Muscle of leg (tissue), 3 donors: ENCODE measurements at regions not wholly inside any gene's neighbourhood (a gene's known extent, or its start where the extent isn't known, plus 50 kb on each side); places are given as distances from the start of the nearest gene placed in this dataset.
"Not testable (repeated sequence)": the region's sequence is repeated elsewhere in the genome, so short reads cannot be mapped to it uniquely, and the experiment has no call there.

ENCODE experiments used
- DNase-seq: peaks from one replicate; pipeline ENCODE4 v3.0.0; 2013
- H3K27ac ChIP-seq: one replicate; pipeline ENCODE4 v1.5.1; 2013; ENCODE audit warnings: mild to moderate bottlenecking, low read length, control low read depth
- H3K27me3 ChIP-seq: one replicate; pipeline ENCODE4 v1.6.1; 2013; ENCODE audit warnings: low read length; ENCODE audit not compliant: control insufficient read depth, insufficient read depth
- H3K36me3 ChIP-seq: one replicate; pipeline ENCODE4 v1.6.1; 2013; ENCODE audit warnings: low read length; ENCODE audit not compliant: control insufficient read depth, insufficient read depth
- H3K4me1 ChIP-seq: one replicate; pipeline ENCODE4 v1.6.1; 2013; ENCODE audit warnings: low read length; ENCODE audit not compliant: control insufficient read depth, insufficient read depth
- H3K4me3 ChIP-seq: one replicate; pipeline ENCODE4 v1.5.1; 2013; ENCODE audit warnings: low read length, control low read depth
- H3K9me3 ChIP-seq: replicated peaks from 2 replicates; pipeline ENCODE4 v1.6.1; 2013; ENCODE audit warnings: low read depth, low read length; ENCODE audit not compliant: control insufficient read depth
- WGBS: methylation state at CpG from one replicate; pipeline ENCODE4 v1.1.5; 2013; ENCODE audit warnings: missing lambda C conversion rate; ENCODE audit not compliant: insufficient coverage; 5-methylcytosine and 5-hydroxymethylcytosine counted together

DNA sequence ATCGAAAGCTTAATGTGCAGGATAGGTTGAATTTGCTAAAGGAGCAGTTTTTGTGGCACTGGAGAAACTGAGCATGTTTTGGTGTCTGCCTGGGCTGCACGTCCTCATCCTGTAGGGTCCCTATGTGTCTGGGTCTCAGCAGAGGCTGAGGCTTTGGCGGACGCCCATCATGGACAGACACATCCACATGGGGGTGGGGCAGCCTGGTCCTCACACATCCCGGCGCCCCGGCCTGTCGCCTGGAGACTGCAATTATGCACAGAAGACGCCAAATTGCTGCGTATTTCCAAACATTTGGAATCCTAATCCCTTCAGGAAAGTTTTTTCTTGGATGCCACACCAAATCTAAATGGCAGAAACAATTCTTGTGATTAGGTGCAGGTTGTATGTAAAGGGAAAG is 128.2 kb upstream of the TWIST2 start:
- Histone ChIP-seq H3K36me3 (no peaks in the 10 kb centered on the region), H3K27me3 (peaks cover 6% of the 10 kb centered on the region), H3K4me3 (no peak overlapping the region), H3K4me1 (no peaks in the 10 kb centered on the region), H3K27ac (no peak overlapping the region), H3K9me3 (no peaks in the 10 kb centered on the region)
- DNase-seq, result no peak
- 56% methylated on average over 5 of the region's 10 CpGs for WGBS

DNA sequence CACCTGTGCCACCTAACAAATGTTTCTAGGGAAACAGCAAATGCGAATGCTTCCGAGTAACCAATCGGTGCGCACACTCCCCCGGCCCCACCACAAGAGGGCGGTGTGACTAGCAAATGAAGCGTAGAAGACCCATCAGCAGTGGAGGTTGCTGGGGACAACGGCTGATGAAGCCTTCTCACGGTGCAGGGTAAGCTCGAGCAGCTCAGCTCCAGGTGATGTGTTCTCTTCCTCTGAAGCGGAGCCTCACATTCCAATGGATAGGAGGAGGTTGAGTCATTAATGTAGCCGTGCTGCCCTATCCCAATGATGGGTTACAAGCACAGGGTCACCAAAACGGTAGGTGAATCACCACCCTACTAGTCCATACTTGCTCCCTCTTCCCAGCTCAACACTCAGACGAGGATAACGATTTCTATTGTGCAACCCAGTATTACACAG is 127.6 kb upstream of the TWIST2 start:
- no peaks in the 10 kb centered on the region for H3K4me1 ChIP-seq
- no peak overlapping the region for H3K27ac ChIP-seq
- no peak overlapping the region for H3K4me3 ChIP-seq
- WGBS, result 45% methylated on average over 11 of the region's 15 CpGs
- no peaks in the 10 kb centered on the region for H3K36me3 ChIP-seq
- no peak for DNase-seq
- H3K9me3 ChIP-seq, result no peaks in the 10 kb centered on the region
- H3K27me3 ChIP-seq, result peaks cover 6% of the 10 kb centered on the region

- peaks cover 6% of the 10 kb centered on the region for H3K27me3 ChIP-seq
- no peaks in the 10 kb centered on the region for H3K4me1 ChIP-seq
- H3K27ac ChIP-seq, result no peak overlapping the region
- no peaks in the 10 kb centered on the region for H3K36me3 ChIP-seq
- no peak overlapping the region for H3K4me3 ChIP-seq
- WGBS, result 94% methylated on average over 14 of the region's 14 CpGs
- no peak for DNase-seq
- no peaks in the 10 kb centered on the region for H3K9me3 ChIP-seq
Observed at GRCh38 chr2:238722181-238722580, 125.7 kb upstream of the TWIST2 start.

GRCh38 chr2:238722883-238723282 is 125.0 kb upstream of the TWIST2 start:
- no peak for DNase-seq
- no peak overlapping the region for H3K4me3 ChIP-seq
- H3K36me3 ChIP-seq, result no peaks in the 10 kb centered on the region
- no peak overlapping the region for H3K27ac ChIP-seq
- 90% methylated on average over 18 of the region's 33 CpGs for WGBS
- H3K4me1 ChIP-seq, result peaks cover 2% of the 10 kb centered on the region
- H3K27me3 ChIP-seq, result peaks cover 8% of the 10 kb centered on the region
- no peaks in the 10 kb centered on the region for H3K9me3 ChIP-seq

DNA sequence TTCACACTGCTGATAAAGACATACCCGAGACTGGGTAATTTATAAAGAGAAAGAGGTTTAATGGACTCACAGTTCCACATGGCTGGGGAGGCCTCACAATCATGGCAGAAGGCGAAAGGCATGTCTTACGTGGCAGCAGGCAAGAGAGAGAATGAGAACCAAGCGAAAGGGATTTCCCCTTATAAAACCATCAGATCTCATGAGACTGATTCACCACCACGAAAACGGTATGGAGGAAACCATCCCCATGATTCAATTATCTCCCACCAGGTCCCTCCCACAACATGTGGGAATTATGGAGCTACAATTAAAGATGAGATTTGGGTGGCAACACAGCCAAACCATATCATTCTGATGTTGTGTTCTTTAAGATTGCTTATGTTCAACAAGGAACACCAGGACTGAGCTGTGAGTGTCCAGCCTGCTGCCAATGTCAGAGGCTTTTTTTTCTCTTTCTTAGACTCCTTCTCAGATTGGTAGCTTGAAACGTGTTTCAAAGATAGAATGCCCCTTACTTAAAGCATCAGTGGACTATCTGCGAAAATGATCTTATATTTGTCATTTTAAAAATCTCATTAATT is 124.1 kb upstream of the TWIST2 start:
- H3K9me3 ChIP-seq, H3K36me3 ChIP-seq, H3K27ac ChIP-seq, DNase-seq, H3K27me3 ChIP-seq, H3K4me1 ChIP-seq, H3K4me3 ChIP-seq: not testable (repeated sequence)
- WGBS, result no CpG with 5 or more reads among the region's 8 CpGs

GRCh38 chr2:238724728-238725127 is 123.2 kb upstream of the TWIST2 start:
- peak; percentile 48 for DNase-seq
- H3K9me3 ChIP-seq, result no peaks in the 10 kb centered on the region
- H3K27me3 ChIP-seq, result peaks cover 9% of the 10 kb centered on the region
- 40% methylated on average over 8 of the region's 8 CpGs for WGBS
- H3K27ac ChIP-seq, result no peak overlapping the region
- H3K4me3 ChIP-seq, result no peak overlapping the region
- peaks cover 15% of the 10 kb centered on the region for H3K4me1 ChIP-seq
- H3K36me3 ChIP-seq, result no peaks in the 10 kb centered on the region

DNA sequence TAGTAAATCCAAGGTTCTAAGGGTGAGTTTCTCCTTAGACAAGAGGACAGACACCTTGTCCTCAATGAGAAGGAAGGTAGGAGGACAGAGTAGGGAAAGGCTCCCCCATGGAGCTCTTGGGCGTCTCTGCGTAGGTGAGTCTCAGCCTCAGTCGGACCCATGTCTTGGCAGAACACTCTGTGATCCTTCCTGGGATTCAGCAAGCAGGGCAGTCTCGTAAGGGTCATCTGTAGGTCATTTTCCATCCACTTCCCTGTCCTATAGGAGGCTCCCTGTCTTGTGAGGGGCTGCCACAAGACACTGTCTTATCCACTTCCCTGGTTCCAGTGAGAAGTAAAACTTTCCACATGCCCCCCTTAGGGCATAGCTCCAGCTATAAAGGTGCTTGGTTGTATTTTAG is 122.6 kb upstream of the TWIST2 start:
- Histone ChIP-seq H3K4me3 (no peak overlapping the region), H3K36me3 (no peaks in the 10 kb centered on the region), H3K27me3 (peaks cover 10% of the 10 kb centered on the region), H3K27ac (no peak overlapping the region), H3K9me3 (no peaks in the 10 kb centered on the region), H3K4me1 (peaks cover 15% of the 10 kb centered on the region)
- WGBS, result 84% methylated on average over 4 of the region's 4 CpGs
- DNase-seq, result no peak

GRCh38 chr2:238726670-238727584 is 121.0 kb upstream of the TWIST2 start:
- Histone ChIP-seq H3K36me3 (no peaks in the 10 kb centered on the region), H3K27me3 (peaks cover 7% of the 10 kb centered on the region), H3K4me1 (peaks cover 15% of the 10 kb centered on the region), H3K9me3 (peaks cover 2% of the 10 kb centered on the region), H3K27ac (peak overlapping the region; percentile 51), H3K4me3 (no peak overlapping the region)
- no peak for DNase-seq
- WGBS, result 80% methylated on average over 12 of the region's 17 CpGs

GRCh38 chr2:238727585-238728329 is 120.1 kb upstream of the TWIST2 start:
- Histone ChIP-seq H3K9me3 (peaks cover 2% of the 10 kb centered on the region), H3K4me3 (no peak overlapping the region), H3K36me3 (no peaks in the 10 kb centered on the region), H3K27me3 (peaks cover 7% of the 10 kb centered on the region), H3K27ac (peak overlapping the region; percentile 78), H3K4me1 (peaks cover 15% of the 10 kb centered on the region)
- WGBS, result 53% methylated on average over 2 of the region's 11 CpGs
- peak; percentile 80 for DNase-seq
